HUES64 (cell line): ENCODE measurements at regions not wholly inside any gene's neighbourhood (a gene's known extent, or its start where the extent isn't known, plus 50 kb on each side); places are given as distances from the start of the nearest gene placed in this dataset.
"Not testable (repeated sequence)": the region's sequence is repeated elsewhere in the genome, so short reads cannot be mapped to it uniquely, and the experiment has no call there.

Experiments
- H3K27ac ChIP-seq: 2 replicates; pipeline ENCODE4 v1.7.0; 2013; ENCODE audit warnings: low read depth, low read length, inconsistent platforms
- H3K27me3 ChIP-seq: 2 replicates; pipeline ENCODE4 v1.6.1; 2013; ENCODE audit warnings: mild to moderate bottlenecking, low read length; ENCODE audit not compliant: insufficient read depth
- H3K36me3 ChIP-seq: 2 replicates; pipeline ENCODE4 v1.6.1; 2013; ENCODE audit warnings: mild to moderate bottlenecking, low read length; ENCODE audit not compliant: insufficient read depth
- H3K4me1 ChIP-seq: 2 replicates; pipeline ENCODE4 v1.6.1; 2013; ENCODE audit warnings: mild to moderate bottlenecking, low read length, moderate library complexity; ENCODE audit not compliant: insufficient read depth
- H3K4me3 ChIP-seq: 2 replicates; pipeline ENCODE4 v1.5.1; 2013; ENCODE audit warnings: mild to moderate bottlenecking, low read length, moderate library complexity
- H3K9ac ChIP-seq: 2 replicates; pipeline ENCODE4 v1.6.1; 2013; ENCODE audit warnings: mild to moderate bottlenecking, low read depth, low read length
- H3K9me3 ChIP-seq: 2 replicates; pipeline ENCODE4 v1.6.1; 2013; ENCODE audit warnings: low read depth, low read length; ENCODE audit not compliant: insufficient read depth
- WGBS: fragments of 150-250, 120-280 bp; methylation state at CpG from one replicate; pipeline ENCODE4 v1.1.7; 2013; ENCODE audit warnings: missing lambda C conversion rate; 5-methylcytosine and 5-hydroxymethylcytosine counted together

DNA sequence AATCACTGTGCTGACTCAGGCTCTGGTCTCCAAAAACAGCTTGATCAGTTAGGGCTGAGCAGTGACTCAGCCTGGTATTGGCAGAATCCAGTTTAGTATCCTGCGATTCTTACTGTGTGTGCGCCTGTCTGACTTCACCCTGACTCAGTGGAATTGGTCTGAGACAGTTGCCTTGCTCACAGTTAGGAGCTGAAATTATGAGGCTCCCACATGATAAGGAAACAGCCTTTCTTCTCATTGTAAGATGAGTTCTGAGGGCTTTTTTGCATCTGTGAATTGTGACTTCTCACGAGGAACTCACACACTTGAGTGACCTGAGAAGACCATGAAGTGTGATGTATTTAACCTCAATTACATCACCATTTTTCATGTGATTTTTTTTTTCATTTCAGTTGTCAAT is 1282.4 kb downstream of the RPIA start:
- H3K27me3 ChIP-seq, H3K9me3 ChIP-seq, H3K9ac ChIP-seq, H3K4me3 ChIP-seq, H3K4me1 ChIP-seq, H3K36me3 ChIP-seq, H3K27ac ChIP-seq: not testable (repeated sequence)
- WGBS: 90% methylated on average over 2 of the region's 3 CpGs

DNA sequence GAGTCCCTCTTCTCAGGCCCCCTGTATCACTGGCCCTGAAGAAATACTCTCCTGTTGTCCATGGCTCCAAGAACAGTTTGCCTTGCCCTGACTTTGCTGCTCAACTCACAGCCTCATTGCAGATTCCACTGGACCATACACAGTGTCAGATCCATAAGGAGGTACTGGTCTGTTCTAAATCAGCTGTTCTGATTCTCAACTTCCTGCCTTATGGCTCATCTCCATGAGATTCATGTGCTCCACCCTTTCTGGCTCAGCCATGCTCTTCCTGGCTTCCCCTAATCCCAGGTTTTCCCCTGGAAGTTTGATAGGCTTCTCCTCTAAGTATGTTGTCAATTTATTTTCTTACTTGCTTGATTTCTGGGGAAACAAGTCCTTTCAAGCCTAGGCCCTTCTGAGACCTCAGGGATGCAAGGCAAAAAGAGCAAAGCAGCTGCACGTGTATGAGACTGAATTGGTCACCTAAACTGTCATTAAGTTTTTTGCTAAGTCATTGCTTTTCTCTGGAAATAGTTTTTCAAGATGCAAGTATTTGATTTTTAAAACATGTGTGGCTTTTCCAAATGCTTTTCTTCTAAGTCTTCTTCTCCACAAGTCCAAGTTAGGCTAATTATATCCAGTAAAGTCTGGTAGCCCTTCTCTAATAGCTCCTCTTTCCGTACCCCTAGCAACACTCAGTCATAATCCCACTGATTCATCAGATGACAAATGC is 1288.5 kb downstream of the RPIA start:
- not testable (repeated sequence) for H3K36me3 ChIP-seq, H3K4me3 ChIP-seq, H3K4me1 ChIP-seq, H3K27me3 ChIP-seq, H3K9me3 ChIP-seq, H3K27ac ChIP-seq, H3K9ac ChIP-seq
- WGBS: 41% methylated on average over 1 of the region's 2 CpGs

- 29% methylated on average over 3 of the region's 4 CpGs for WGBS
- not testable (repeated sequence) for H3K27ac ChIP-seq, H3K9me3 ChIP-seq, H3K9ac ChIP-seq, H3K4me3 ChIP-seq, H3K4me1 ChIP-seq, H3K27me3 ChIP-seq, H3K36me3 ChIP-seq
Measured at GRCh38 chr2:89982246-89982645, 1290.8 kb downstream of the RPIA start.

DNA sequence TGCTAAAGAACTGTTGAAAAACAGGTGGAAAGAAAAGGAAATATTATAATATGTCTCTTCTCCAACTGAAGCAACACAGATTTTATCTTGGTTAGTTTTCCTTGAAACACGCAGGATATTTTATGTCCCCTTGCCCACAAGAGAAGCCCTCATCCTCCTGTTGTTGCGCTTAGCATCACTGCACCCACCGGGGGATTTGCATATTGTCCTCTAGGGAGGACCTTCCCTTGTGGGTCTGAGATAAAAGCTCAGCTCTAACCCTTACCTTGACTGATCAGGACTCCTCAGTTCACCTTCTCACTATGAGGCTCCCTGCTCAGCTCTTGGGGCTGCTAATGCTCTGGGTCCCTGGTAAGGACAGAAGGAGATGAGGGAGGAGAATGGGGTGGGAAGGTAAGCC is 1294.2 kb downstream of the RPIA start:
- not testable (repeated sequence) for H3K36me3 ChIP-seq, H3K9me3 ChIP-seq, H3K9ac ChIP-seq, H3K27me3 ChIP-seq, H3K4me3 ChIP-seq, H3K4me1 ChIP-seq, H3K27ac ChIP-seq
- WGBS: no CpG with 5 or more reads among the region's 3 CpGs

GRCh38 chr2:89986532-89986931 is 1295.1 kb downstream of the RPIA start:
- not testable (repeated sequence) for H3K9ac ChIP-seq, H3K9me3 ChIP-seq, H3K36me3 ChIP-seq, H3K27me3 ChIP-seq, H3K4me1 ChIP-seq, H3K27ac ChIP-seq, H3K4me3 ChIP-seq
- WGBS: 66% methylated on average over 4 of the region's 4 CpGs

DNA sequence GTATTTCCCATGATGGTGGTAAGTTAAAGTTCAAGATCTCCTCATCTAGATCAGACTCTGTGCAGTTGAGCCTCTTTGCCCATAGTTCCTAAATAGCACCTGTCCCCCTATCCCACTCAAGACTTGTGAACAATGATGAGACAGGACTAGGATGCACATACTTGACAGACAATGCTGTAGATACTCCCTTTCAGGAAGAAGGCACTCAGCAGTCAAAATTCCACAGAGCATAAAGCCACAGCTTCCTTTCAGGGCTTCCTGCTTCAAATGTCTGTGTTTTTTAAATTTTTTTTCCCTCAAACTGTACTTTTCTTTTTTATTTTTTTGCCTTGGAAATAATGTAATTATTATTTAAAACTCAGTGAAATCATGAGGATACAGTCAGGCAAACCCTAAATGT is 1305.3 kb downstream of the RPIA start:
- H3K27me3 ChIP-seq, H3K36me3 ChIP-seq, H3K9me3 ChIP-seq, H3K27ac ChIP-seq, H3K4me3 ChIP-seq, H3K9ac ChIP-seq, H3K4me1 ChIP-seq: not testable (repeated sequence)

GRCh38 chr2:90004553-90004952 is 1313.1 kb downstream of the RPIA start:
- not testable (repeated sequence) for H3K4me3 ChIP-seq, H3K4me1 ChIP-seq, H3K9me3 ChIP-seq, H3K9ac ChIP-seq, H3K36me3 ChIP-seq, H3K27me3 ChIP-seq, H3K27ac ChIP-seq

DNA sequence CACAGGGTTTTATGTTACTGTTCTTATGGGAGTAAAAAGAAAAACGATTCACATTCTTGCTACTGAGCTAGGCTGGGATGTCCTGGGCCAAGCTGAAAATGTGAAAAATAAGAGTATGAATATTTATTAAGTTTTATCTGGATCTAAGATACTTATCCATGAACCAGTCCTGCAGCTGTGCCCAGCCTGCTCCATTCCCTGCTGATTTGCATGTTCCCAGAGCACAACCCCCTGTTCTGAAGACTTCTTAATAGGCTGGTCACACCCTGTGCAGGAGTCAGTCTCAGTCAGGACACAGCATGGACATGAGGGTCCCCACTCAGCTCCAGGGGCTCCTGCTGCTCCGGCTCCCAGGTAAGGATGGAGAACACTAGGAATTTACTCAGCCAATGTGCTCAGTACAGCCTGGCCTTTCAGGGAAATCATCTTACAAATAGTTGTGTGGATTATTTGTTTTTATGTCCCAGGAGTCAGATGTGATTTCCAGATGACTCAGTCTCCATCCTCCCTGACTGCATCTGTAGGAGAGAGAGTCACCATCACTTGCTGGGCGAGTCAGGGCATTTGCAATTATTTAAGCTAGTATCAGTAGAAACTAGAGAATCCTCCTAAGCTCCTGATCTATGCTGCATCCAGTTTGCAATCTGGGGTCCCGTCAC is 1319.1 kb downstream of the RPIA start:
- H3K36me3 ChIP-seq, H3K9ac ChIP-seq, H3K9me3 ChIP-seq, H3K4me1 ChIP-seq, H3K27me3 ChIP-seq, H3K27ac ChIP-seq, H3K4me3 ChIP-seq: not testable (repeated sequence)
- 100% methylated on average over 1 of the region's 4 CpGs for WGBS

DNA sequence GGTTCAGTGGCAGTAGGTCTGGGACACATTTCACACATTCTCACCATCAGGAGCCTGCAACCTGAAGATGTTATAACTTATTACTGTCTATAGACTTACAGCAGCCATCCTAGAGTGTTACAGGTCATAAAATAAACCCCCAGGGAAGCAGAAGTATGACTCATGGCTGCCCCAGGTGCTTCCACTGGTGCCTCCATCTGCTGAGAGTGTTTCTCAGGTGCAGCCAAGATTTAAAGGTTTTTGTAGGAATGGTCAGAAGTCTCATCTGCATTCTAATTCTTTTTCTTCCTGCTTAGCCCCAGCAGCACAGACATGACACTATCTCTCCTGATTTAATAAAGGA is 1319.6 kb downstream of the RPIA start:
- not testable (repeated sequence) for H3K9ac ChIP-seq, H3K27ac ChIP-seq, H3K4me1 ChIP-seq, H3K9me3 ChIP-seq, H3K27me3 ChIP-seq, H3K4me3 ChIP-seq, H3K36me3 ChIP-seq

- H3K27ac ChIP-seq, H3K4me1 ChIP-seq, H3K4me3 ChIP-seq, H3K9ac ChIP-seq, H3K27me3 ChIP-seq, H3K9me3 ChIP-seq, H3K36me3 ChIP-seq: not testable (repeated sequence)
- no CpG with 5 or more reads among the region's 1 CpG for WGBS
Measured at GRCh38 chr2:90019908-90020307, 1328.4 kb downstream of the RPIA start.

- H3K4me1 ChIP-seq: not testable (repeated sequence)
Measured at GRCh38 chr2:90021234-90021633, 1329.8 kb downstream of the RPIA start.

DNA sequence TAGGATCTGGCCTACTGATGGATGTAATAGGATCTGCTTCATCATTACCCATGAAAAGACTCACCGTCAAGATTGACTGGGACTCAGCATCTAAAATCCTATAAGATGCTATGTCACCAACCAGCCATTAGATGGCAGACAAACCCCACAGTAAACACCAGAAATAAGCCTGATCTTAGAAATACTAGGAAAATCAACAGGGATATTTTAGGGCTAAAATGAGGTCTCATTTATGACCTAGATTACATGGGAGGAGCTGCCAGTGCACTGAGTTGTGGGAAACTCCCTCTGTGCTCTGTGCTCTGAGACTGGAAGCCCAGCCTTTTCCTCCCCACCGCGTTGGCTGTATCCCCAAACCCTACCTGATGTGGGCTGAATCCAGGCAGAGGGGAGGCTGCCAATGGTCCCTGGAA is 1335.8 kb downstream of the RPIA start:
- H3K4me3 ChIP-seq, H3K27me3 ChIP-seq, H3K9ac ChIP-seq, H3K36me3 ChIP-seq, H3K4me1 ChIP-seq, H3K9me3 ChIP-seq, H3K27ac ChIP-seq: not testable (repeated sequence)
- WGBS: 100% methylated on average over 2 of the region's 3 CpGs

More at GRCh38 chr2:90021234-90021633, 1329.8 kb downstream of the RPIA start:
- not testable (repeated sequence) for H3K36me3 ChIP-seq, H3K9ac ChIP-seq, H3K27me3 ChIP-seq, H3K9me3 ChIP-seq, H3K27ac ChIP-seq, H3K4me3 ChIP-seq
- 95% methylated on average over 3 of the region's 9 CpGs for WGBS
